DOHH2 (cell line): ENCODE measurements at regions not wholly inside any gene's neighbourhood (a gene's known extent, or its start where the extent isn't known, plus 50 kb on each side); places are given as distances from the start of the nearest gene placed in this dataset.

ENCODE experiments used
- H3F3A ChIP-seq: fragments of 200-600 bp; sonication (generic), shearing (Covaris generic); 2 replicates; pipeline ENCODE4 v1.6.0; 2016; ENCODE audit warnings: antibody characterized with exemption, mild to moderate bottlenecking; ENCODE audit not compliant: control insufficient read depth, insufficient read depth
- H3K27ac ChIP-seq: fragments of 200-600 bp; sonication (generic); 2 replicates; pipeline ENCODE4 v1.5.1; 2014; ENCODE audit warnings: low read depth, mild to moderate bottlenecking, low read length, moderate library complexity
- H3K27me3 ChIP-seq: fragments of 200-600 bp; sonication (generic); 2 replicates; pipeline ENCODE4 v1.6.1; 2014; ENCODE audit warnings: mild to moderate bottlenecking, low read length, mixed read lengths; ENCODE audit not compliant: control insufficient read depth
- H3K36me3 ChIP-seq: fragments of 200-600 bp; sonication (generic); 2 replicates; pipeline ENCODE4 v1.6.1; 2014; ENCODE audit warnings: mild to moderate bottlenecking, low read length, moderate library complexity, mixed read lengths; ENCODE audit not compliant: control insufficient read depth
- H3K4me1 ChIP-seq: fragments of 200-600 bp; sonication (generic); 2 replicates; pipeline ENCODE4 v1.6.1; 2014; ENCODE audit warnings: mild to moderate bottlenecking, low read length, mixed read lengths; ENCODE audit not compliant: control insufficient read depth
- H3K4me2 ChIP-seq: fragments of 200-600 bp; sonication (generic); 2 replicates; pipeline ENCODE4 v1.6.0; 2014; ENCODE audit warnings: mild to moderate bottlenecking, low read length, moderate library complexity
- H3K4me3 ChIP-seq: fragments of 200-600 bp; sonication (generic); 2 replicates; pipeline ENCODE4 v1.5.1; 2014; ENCODE audit warnings: mild to moderate bottlenecking, low read length, mixed read lengths
- H3K79me2 ChIP-seq: fragments of 200-600 bp; sonication (generic); 2 replicates; pipeline ENCODE4 v1.6.1; 2014; ENCODE audit warnings: mild to moderate bottlenecking, low read length, mixed read lengths; ENCODE audit not compliant: control insufficient read depth
- H3K9me2 ChIP-seq: fragments of 200-600 bp; sonication (generic); replicated peaks from 2 replicates; pipeline ENCODE4 v1.6.1; 2014; ENCODE audit warnings: mild to moderate bottlenecking, low read length, mixed read lengths; ENCODE audit not compliant: control insufficient read depth
- H3K9me3 ChIP-seq: fragments of 200-600 bp; sonication (generic); 2 replicates; pipeline ENCODE4 v1.6.1; 2014; ENCODE audit warnings: antibody characterized with exemption, low read length, mixed read lengths; ENCODE audit not compliant: control insufficient read depth, insufficient read depth
- H4K20me1 ChIP-seq: fragments of 200-600 bp; sonication (generic); 2 replicates; pipeline ENCODE4 v1.6.0; 2014; ENCODE audit warnings: low read depth, mild to moderate bottlenecking, antibody characterized with exemption, low read length, moderate library complexity; ENCODE audit not compliant: control insufficient read depth, insufficient read depth
- CTCF ChIP-seq: fragments of 200-600 bp; sonication (generic); IDR thresholded peaks from one replicate; pipeline ENCODE4 v1.5.1; 2014; ENCODE audit warnings: antibody characterized with exemption, mild to moderate bottlenecking, low read depth, low read length; ENCODE audit not compliant: poor library complexity, severe bottlenecking
- EZH2phosphoT487 ChIP-seq: fragments of 200-600 bp; sonication (generic); IDR thresholded peaks from 2 replicates; pipeline ENCODE4 v1.6.1; 2017; ENCODE audit warnings: borderline replicate concordance, mild to moderate bottlenecking, antibody characterized with exemption, low read length, moderate library complexity, mixed read lengths

- Histone ChIP-seq H3K27me3 (peaks cover 8% of the 10 kb centered on the region), H3K27ac (no peak overlapping the region), H3K36me3 (no peaks in the 10 kb centered on the region), H3K4me3 (no peak overlapping the region), H3F3A (no peaks in the 10 kb centered on the region), H3K79me2 (no peaks in the 10 kb centered on the region), H3K9me3 (no peaks in the 10 kb centered on the region), H4K20me1 (no peaks in the 10 kb centered on the region), H3K4me1 (no peaks in the 10 kb centered on the region), H3K9me2 (no peaks in the 10 kb centered on the region), H3K4me2 (no peak overlapping the region)
- TF ChIP-seq CTCF: no peak
- no peak for TF ChIP-seq EZH2phosphoT487
These were observed 71.1 kb upstream of the IFNAR2 start for GRCh38 chr21:33158654-33159053.

- Histone ChIP-seq H3K4me1 (no peaks in the 10 kb centered on the region), H3K27ac (no peak overlapping the region), H3F3A (no peaks in the 10 kb centered on the region), H3K4me3 (no peak overlapping the region), H3K27me3 (peaks cover 8% of the 10 kb centered on the region), H3K36me3 (no peaks in the 10 kb centered on the region), H4K20me1 (no peaks in the 10 kb centered on the region), H3K9me2 (no peaks in the 10 kb centered on the region), H3K4me2 (no peak overlapping the region), H3K9me3 (no peaks in the 10 kb centered on the region), H3K79me2 (no peaks in the 10 kb centered on the region)
- TF ChIP-seq CTCF: no peak
- TF ChIP-seq EZH2phosphoT487: no peak
These were observed 67.2 kb upstream of the IFNAR2 start for GRCh38 chr21:33162436-33162951.

GRCh38 chr21:33168886-33169285 is 60.9 kb upstream of the IFNAR2 start:
- Histone ChIP-seq H4K20me1 (no peaks in the 10 kb centered on the region), H3K27me3 (peaks cover 18% of the 10 kb centered on the region), H3K9me3 (no peaks in the 10 kb centered on the region), H3F3A (no peaks in the 10 kb centered on the region), H3K79me2 (no peaks in the 10 kb centered on the region), H3K9me2 (no peaks in the 10 kb centered on the region; the same call in 1 of the 2 replicates), H3K27ac (no peak overlapping the region), H3K4me3 (no peak overlapping the region), H3K4me2 (0 out of 2 replicates have a peak overlapping the region, but pooled peaks have one; percentile 5), H3K4me1 (peaks cover 9% of the 10 kb centered on the region), H3K36me3 (no peaks in the 10 kb centered on the region)
- no peak for TF ChIP-seq CTCF
- no peak for TF ChIP-seq EZH2phosphoT487

GRCh38 chr21:33169359-33169758 is 60.4 kb upstream of the IFNAR2 start:
- Histone ChIP-seq H3K79me2 (no peaks in the 10 kb centered on the region), H3F3A (no peaks in the 10 kb centered on the region), H3K27me3 (peaks cover 18% of the 10 kb centered on the region), H3K4me3 (no peak overlapping the region), H3K36me3 (no peaks in the 10 kb centered on the region), H3K9me2 (no peaks in the 10 kb centered on the region; the same call in 1 of the 2 replicates), H3K27ac (no peak overlapping the region), H3K9me3 (no peaks in the 10 kb centered on the region), H3K4me1 (peaks cover 9% of the 10 kb centered on the region), H4K20me1 (no peaks in the 10 kb centered on the region), H3K4me2 (0 out of 2 replicates have a peak overlapping the region, but pooled peaks have one; percentile 5)
- no peak for TF ChIP-seq EZH2phosphoT487
- no peak for TF ChIP-seq CTCF
